ENCODE measurements at regions not wholly inside any gene's neighbourhood (a gene's known extent, or its start where the extent isn't known, plus 50 kb on each side); places are given as distances from the start of the nearest gene placed in this dataset.

DNA sequence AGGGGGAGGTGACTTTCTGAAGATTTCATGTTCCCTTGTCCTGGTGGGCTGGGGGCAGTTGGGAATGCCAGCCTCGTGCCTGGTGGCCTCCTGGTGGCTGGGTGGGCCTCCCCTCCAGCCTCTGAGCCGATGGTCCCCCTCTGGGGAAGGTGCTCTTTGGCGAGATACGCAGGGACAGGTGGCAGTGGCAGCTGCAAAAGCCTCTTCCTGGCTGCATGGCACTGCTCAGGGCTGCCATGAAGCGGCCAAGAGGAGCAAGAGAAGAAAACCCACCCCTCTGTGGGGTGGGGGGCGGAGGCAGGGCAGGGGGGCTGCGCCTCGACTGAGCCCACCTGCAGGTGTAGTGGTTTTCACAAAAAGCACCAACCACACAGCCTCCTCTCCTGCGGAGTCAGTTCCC is 61.8 kb upstream of the PHF21B start:
- Histone ChIP-seq H3K27ac (no peak overlapping the region), H3K27me3 (peaks cover 37% of the 10 kb centered on the region), H3K36me3 (no peaks in the 10 kb centered on the region), H3K4me1 (no peaks in the 10 kb centered on the region), H3K4me3 (no peak overlapping the region), H3K9me3 (no peaks in the 10 kb centered on the region)
- TF ChIP-seq, protein P1, sequence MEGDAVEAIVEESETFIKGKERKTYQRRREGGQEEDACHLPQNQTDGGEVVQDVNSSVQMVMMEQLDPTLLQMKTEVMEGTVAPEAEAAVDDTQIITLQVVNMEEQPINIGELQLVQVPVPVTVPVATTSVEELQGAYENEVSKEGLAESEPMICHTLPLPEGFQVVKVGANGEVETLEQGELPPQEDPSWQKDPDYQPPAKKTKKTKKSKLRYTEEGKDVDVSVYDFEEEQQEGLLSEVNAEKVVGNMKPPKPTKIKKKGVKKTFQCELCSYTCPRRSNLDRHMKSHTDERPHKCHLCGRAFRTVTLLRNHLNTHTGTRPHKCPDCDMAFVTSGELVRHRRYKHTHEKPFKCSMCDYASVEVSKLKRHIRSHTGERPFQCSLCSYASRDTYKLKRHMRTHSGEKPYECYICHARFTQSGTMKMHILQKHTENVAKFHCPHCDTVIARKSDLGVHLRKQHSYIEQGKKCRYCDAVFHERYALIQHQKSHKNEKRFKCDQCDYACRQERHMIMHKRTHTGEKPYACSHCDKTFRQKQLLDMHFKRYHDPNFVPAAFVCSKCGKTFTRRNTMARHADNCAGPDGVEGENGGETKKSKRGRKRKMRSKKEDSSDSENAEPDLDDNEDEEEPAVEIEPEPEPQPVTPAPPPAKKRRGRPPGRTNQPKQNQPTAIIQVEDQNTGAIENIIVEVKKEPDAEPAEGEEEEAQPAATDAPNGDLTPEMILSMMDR (IDR thresholded peaks at IDR 0.05): no peak
- DNase-seq: no peak
- intact Hi-C loops (cut with DNase I): no loop called here
- ATAC-seq: no peak

GRCh38 chr22:45072322-45072903 is 62.6 kb upstream of the PHF21B start:
- Histone ChIP-seq H3K4me3 (no peak overlapping the region), H3K9me3 (no peaks in the 10 kb centered on the region), H3K27ac (no peak overlapping the region), H3K36me3 (no peaks in the 10 kb centered on the region), H3K4me1 (no peaks in the 10 kb centered on the region), H3K27me3 (peaks cover 45% of the 10 kb centered on the region)
- TF ChIP-seq, protein P1 (IDR thresholded peaks at IDR 0.05): no peak
- ATAC-seq (no peak), DNase-seq (no peak)
- intact Hi-C loops (cut with DNase I): no loop called here

DNA sequence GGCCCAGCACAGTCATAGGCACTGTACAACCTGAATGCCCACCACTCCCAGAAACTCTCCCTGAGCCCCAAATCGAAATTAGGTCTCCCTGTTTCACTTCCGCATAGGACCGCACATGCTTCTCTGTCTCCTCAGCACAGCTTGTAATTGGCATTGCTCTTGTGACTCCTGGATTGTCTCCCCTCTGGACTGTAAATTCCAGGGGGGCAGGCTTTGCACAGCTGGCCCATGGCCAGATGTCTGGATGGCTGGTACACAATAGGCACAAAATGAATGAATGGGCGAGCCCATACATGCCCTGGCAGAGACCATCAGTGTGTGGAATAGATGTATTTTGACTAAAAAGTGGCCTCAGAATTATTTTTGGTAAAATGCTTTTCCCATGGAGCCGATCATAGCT is 63.3 kb upstream of the PHF21B start:
- ATAC-seq: no peak
- intact Hi-C loops (cut with DNase I): no loop called here
- Histone ChIP-seq H3K27ac (no peak overlapping the region), H3K9me3 (no peaks in the 10 kb centered on the region), H3K27me3 (peaks cover 51% of the 10 kb centered on the region), H3K36me3 (no peaks in the 10 kb centered on the region), H3K4me3 (no peak overlapping the region), H3K4me1 (no peaks in the 10 kb centered on the region)
- no peak for DNase-seq
- TF ChIP-seq, protein P1 (IDR thresholded peaks at IDR 0.05): no peak

GRCh38 chr22:45077286-45077685 is 67.5 kb upstream of the PHF21B start:
- intact Hi-C loops (cut with DNase I): no loop called here

GRCh38 chr22:45077826-45078334 is 68.1 kb upstream of the PHF21B start:
- no peak for ATAC-seq
- H3K27me3 ChIP-seq: peaks cover 41% of the 10 kb centered on the region

More at GRCh38 chr22:45077286-45077685, 67.5 kb upstream of the PHF21B start:
- H3K4me1 ChIP-seq: no peaks in the 10 kb centered on the region
- TF ChIP-seq, protein P1 (IDR thresholded peaks at IDR 0.05): no peak
- H3K27me3 ChIP-seq: peaks cover 47% of the 10 kb centered on the region
- ATAC-seq (no peak), DNase-seq (no peak)
- no peaks in the 10 kb centered on the region for H3K36me3 ChIP-seq
- H3K27ac ChIP-seq: no peak overlapping the region
- no peaks in the 10 kb centered on the region for H3K9me3 ChIP-seq
- no peak overlapping the region for H3K4me3 ChIP-seq

More at GRCh38 chr22:45077826-45078334, 68.1 kb upstream of the PHF21B start:
- H3K27ac ChIP-seq: no peak overlapping the region
- TF ChIP-seq, protein P1 (IDR thresholded peaks at IDR 0.05): no peak
- no peak overlapping the region for H3K4me3 ChIP-seq
- no peaks in the 10 kb centered on the region for H3K9me3 ChIP-seq
- intact Hi-C loops (cut with DNase I): no loop called here
- no peaks in the 10 kb centered on the region for H3K36me3 ChIP-seq
- DNase-seq: no peak
- no peaks in the 10 kb centered on the region for H3K4me1 ChIP-seq
